Activated naive CD8-positive, alpha-beta T cell (primary cell): ENCODE measurements at regions not wholly inside any gene's neighbourhood (a gene's known extent, or its start where the extent isn't known, plus 50 kb on each side); places are given as distances from the start of the nearest gene placed in this dataset.

Source experiments
- H3K27ac Mint-ChIP-seq: one replicate; pipeline ENCODE4 v1.8.0; 2021; ENCODE audit warnings: mixed read lengths
- H3K27me3 Mint-ChIP-seq: one replicate; pipeline ENCODE4 v1.8.0; 2021; ENCODE audit warnings: mixed read lengths
- H3K36me3 Mint-ChIP-seq: one replicate; pipeline ENCODE4 v1.8.0; 2021; ENCODE audit warnings: mixed read lengths
- H3K4me1 Mint-ChIP-seq: one replicate; pipeline ENCODE4 v1.8.0; 2021; ENCODE audit warnings: low read depth, mixed read lengths
- H3K4me3 Mint-ChIP-seq: one replicate; pipeline ENCODE4 v1.8.0; 2021; ENCODE audit warnings: mild to moderate bottlenecking, mixed read lengths
- H3K9me3 Mint-ChIP-seq: one replicate; pipeline ENCODE4 v1.8.0; 2021; ENCODE audit warnings: low read depth, mixed read lengths

DNA sequence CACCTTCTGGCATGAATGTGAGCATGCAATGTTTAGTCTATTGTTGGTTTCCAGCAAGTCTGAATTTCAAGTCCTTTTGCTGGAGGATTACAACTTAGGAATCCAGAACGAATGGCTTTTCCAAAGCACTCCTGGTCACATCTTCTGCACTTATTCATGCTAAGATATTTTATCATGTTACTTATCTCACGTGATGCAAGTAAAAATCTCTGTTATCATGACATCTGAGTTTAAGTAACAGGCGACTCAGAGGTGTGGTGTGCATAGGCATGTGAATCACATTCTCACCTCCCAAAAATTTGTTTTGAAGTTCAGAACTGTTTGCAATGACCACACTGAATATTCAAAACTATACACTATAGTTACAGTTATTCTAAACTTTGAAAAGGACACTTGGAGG, 204.8 kb upstream of the FGGY start:
- Mint-ChIP-seq H3K9me3 (peaks cover 6% of the 10 kb centered on the region), H3K27ac (no peak overlapping the region), H3K36me3 (peaks cover 5% of the 10 kb centered on the region)

DNA sequence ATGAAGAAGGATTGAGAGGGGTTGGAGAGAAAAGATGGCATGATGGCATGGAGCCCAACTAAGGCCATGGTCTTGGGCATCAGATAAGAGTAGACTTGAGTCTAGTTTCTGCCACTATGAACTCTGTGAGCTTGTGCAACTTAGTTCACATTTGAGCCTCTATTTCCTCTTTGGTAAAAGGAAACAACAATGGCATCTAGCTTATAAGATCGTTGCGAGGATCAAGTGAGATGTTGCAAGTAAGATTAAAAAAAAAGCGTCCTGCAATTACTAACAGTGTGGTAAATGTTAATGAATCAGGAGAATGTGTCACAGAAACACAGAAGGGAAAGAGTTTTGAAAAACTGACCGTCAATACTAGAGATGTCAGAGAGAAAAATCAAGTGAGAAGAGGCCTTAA, 202.9 kb upstream of the FGGY start:
- H3K27ac Mint-ChIP-seq = no peak overlapping the region
- H3K4me1 Mint-ChIP-seq = no peaks in the 10 kb centered on the region

More for the DNA sequence above, 204.8 kb upstream of the FGGY start:
- no peaks in the 10 kb centered on the region for H3K4me1 Mint-ChIP-seq
- no peak overlapping the region for H3K4me3 Mint-ChIP-seq
- no peaks in the 10 kb centered on the region for H3K27me3 Mint-ChIP-seq

GRCh38 chr1:59096501-59096900, 200.4 kb upstream of the FGGY start:
- no peak overlapping the region for H3K27ac Mint-ChIP-seq
- H3K4me3 Mint-ChIP-seq = no peak overlapping the region
- no peaks in the 10 kb centered on the region for H3K9me3 Mint-ChIP-seq
- H3K36me3 Mint-ChIP-seq = no peaks in the 10 kb centered on the region
- H3K27me3 Mint-ChIP-seq = no peaks in the 10 kb centered on the region
- no peaks in the 10 kb centered on the region for H3K4me1 Mint-ChIP-seq

More for the DNA sequence above, 202.9 kb upstream of the FGGY start:
- Mint-ChIP-seq H3K4me3 (no peak overlapping the region), H3K27me3 (no peaks in the 10 kb centered on the region), H3K36me3 (peaks cover 5% of the 10 kb centered on the region), H3K9me3 (peaks cover 6% of the 10 kb centered on the region)

GRCh38 chr1:59098655-59099054, 198.2 kb upstream of the FGGY start:
- no peaks in the 10 kb centered on the region for H3K9me3 Mint-ChIP-seq
- H3K27ac Mint-ChIP-seq = no peak overlapping the region
- no peaks in the 10 kb centered on the region for H3K36me3 Mint-ChIP-seq
- no peak overlapping the region for H3K4me3 Mint-ChIP-seq
- no peaks in the 10 kb centered on the region for H3K4me1 Mint-ChIP-seq
- H3K27me3 Mint-ChIP-seq = no peaks in the 10 kb centered on the region

- Mint-ChIP-seq H3K4me1 (no peaks in the 10 kb centered on the region), H3K4me3 (no peak overlapping the region), H3K27ac (no peak overlapping the region), H3K9me3 (no peaks in the 10 kb centered on the region), H3K36me3 (no peaks in the 10 kb centered on the region), H3K27me3 (no peaks in the 10 kb centered on the region)
Measured at GRCh38 chr1:59100708-59101374, 196.1 kb upstream of the FGGY start.

DNA sequence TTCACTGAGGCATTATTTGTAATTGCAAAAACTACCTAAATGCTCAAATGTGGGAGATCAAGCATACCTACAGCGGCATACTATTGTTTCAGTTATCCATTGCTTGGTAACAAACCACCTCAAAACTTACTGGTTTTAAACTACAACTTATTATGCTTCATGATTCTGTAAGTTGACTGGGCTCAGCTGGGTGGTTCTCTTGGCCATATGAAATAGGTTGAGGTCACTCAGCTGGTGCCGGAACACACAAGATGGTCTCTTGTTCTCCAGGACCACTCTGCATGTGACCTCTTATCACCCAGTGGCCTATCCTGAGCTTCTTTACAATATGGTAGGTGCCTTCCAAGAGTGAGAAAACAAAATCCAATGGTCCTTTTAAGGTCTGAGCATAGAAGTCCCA, 195.4 kb upstream of the FGGY start:
- Mint-ChIP-seq H3K36me3 (no peaks in the 10 kb centered on the region), H3K9me3 (no peaks in the 10 kb centered on the region), H3K27ac (no peak overlapping the region), H3K4me1 (no peaks in the 10 kb centered on the region), H3K27me3 (no peaks in the 10 kb centered on the region), H3K4me3 (no peak overlapping the region)

- no peak overlapping the region for H3K4me3 Mint-ChIP-seq
Measured at GRCh38 chr1:59103457-59103856, 193.4 kb upstream of the FGGY start.

DNA sequence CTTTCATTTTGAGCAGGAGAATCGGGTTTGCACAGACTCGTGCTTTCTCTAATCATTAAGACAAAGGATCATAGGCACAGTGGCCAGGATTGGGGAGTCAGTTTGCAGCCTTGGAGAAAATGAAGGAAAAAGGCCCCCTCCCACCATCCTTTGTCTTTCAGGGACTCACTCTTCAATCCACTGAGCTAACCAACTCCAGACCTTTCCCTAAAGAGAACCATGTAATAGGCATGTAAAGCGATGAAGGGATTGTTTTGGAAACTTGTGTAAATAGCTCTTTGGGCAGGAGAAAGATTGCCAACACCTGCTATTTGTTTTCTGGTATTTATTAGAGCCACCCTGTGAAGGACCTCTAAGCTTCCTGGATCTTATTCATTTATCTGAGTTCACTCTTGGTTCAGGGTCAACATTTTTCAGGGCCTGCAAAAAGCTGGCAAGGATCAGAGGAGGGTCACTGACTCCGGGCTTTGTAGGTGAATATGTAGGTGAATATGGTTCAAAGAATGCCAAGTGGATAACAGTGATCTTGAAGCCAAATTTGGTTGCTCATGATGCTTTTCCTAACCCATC, 192.6 kb upstream of the FGGY start:
- Mint-ChIP-seq H3K4me1 (no peaks in the 10 kb centered on the region), H3K27ac (no peak overlapping the region), H3K36me3 (no peaks in the 10 kb centered on the region), H3K4me3 (no peak overlapping the region), H3K9me3 (no peaks in the 10 kb centered on the region), H3K27me3 (no peaks in the 10 kb centered on the region)

More at GRCh38 chr1:59103457-59103856, 193.4 kb upstream of the FGGY start:
- H3K27ac Mint-ChIP-seq = no peak overlapping the region
- H3K27me3 Mint-ChIP-seq = no peaks in the 10 kb centered on the region
- no peaks in the 10 kb centered on the region for H3K9me3 Mint-ChIP-seq
- no peaks in the 10 kb centered on the region for H3K4me1 Mint-ChIP-seq
- H3K36me3 Mint-ChIP-seq = no peaks in the 10 kb centered on the region

DNA sequence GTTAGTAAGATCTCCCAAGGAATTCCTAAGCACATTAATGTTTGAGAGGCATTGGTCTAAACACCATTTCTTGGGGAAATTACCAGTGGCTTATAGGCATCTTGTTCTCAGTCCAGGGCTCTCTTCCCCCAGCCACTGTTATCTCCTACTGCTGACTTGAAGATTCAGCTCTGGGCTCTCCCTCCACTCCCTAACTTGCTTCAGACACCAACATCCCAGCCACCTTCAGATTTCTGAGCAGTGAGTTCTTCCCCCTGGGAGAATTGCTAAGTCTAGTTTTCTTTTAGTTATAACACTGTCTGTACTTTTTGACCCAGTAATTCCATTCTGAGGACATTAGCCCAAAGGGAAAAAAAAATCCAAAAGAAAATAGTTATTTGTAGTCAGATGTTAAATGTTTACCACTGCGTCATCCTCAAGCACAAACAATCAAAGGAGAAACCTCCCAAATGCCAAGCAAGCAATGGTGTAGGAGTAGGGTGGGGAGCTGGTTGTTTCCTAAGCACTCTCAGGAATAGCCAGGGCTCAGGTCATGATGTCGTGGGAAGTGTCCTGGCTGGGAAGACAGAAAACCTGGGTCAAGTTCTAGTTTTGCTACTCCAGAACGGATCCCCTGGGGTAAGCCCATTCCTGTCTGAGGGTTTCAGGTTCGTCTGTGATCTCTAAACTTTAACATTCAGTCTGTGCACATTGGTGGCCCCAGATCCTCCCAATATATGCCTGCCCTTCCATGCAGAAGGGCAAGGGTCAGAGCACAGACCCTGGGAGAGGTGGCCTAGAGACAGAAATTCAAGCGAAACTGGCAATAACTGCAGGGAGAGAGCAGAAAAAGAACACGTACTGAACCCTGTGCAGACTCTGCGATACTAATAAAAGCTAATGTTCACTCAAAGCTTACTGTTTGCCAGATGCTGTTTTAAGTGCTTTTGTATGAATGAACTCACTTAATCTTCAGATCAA, 191.1 kb upstream of the FGGY start:
- Mint-ChIP-seq H3K27ac (no peak overlapping the region), H3K36me3 (no peaks in the 10 kb centered on the region), H3K9me3 (no peaks in the 10 kb centered on the region)

DNA sequence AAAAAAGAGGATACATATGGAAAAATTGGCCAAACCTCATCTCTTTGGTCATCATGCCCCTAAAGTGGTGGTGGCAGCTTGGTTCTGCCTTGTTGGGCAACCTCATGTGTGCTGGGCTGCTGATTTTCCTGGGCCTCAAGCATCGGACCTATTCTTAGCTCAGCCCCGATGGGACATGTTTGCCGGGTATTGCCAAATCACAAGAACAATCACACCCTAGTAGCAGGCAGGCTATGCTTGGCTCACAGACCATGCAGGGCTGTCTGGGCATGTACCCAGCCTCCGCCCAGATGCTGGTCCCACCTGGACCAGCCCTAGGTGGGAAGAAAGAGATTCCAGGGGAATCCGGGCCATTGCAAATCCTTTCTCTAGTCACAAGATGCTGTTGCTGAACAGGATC, 189.4 kb upstream of the FGGY start:
- no peaks in the 10 kb centered on the region for H3K4me1 Mint-ChIP-seq
- H3K9me3 Mint-ChIP-seq = no peaks in the 10 kb centered on the region
- no peaks in the 10 kb centered on the region for H3K27me3 Mint-ChIP-seq
- no peak overlapping the region for H3K4me3 Mint-ChIP-seq
- H3K27ac Mint-ChIP-seq = no peak overlapping the region
- no peaks in the 10 kb centered on the region for H3K36me3 Mint-ChIP-seq

More for the DNA sequence above, 191.1 kb upstream of the FGGY start:
- H3K27me3 Mint-ChIP-seq = no peaks in the 10 kb centered on the region
- no peak overlapping the region for H3K4me3 Mint-ChIP-seq
- no peaks in the 10 kb centered on the region for H3K4me1 Mint-ChIP-seq

- H3K9me3 Mint-ChIP-seq = no peaks in the 10 kb centered on the region
- no peak overlapping the region for H3K27ac Mint-ChIP-seq
- H3K27me3 Mint-ChIP-seq = no peaks in the 10 kb centered on the region
- no peaks in the 10 kb centered on the region for H3K4me1 Mint-ChIP-seq
- no peak overlapping the region for H3K4me3 Mint-ChIP-seq
- no peaks in the 10 kb centered on the region for H3K36me3 Mint-ChIP-seq
Measured at GRCh38 chr1:59107916-59108315, 189.0 kb upstream of the FGGY start.

DNA sequence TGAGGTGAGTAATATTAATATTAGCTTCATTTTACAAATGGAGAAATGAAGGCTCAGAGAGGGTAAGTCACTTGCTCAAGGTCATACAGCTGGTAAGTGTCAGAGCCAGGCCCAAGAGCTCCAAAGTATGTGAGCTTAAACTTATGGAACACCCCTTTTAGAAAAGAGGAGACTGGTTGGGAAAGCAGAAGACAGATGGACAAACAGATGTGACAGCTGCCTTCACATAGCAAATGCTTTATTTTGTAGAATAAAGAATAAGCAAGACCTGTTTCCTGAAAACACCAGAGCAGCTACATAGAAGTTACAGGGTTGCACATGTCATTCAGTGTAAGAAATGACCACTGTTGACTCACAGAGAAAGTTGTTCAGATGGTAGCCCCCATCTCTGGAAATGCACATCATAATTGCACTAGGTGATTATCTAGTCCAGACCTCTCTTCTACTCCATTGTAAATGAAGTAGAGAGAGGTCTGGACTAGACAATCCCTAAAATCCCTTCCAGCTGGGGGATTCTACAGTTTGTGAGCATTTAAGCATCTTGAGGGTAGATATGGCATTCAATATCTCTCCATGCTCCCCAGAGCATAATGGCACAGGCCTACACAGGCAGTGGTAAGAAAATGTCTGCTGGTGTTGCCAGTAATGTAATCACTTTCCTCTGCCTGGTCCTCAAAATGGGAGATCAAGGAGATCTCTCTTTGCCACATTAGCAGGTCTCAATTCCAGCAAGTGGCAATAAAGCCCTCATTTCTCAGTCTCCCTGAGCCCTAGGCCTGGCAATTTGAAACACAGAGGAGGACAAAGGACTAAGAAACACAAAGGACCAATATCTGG, 188.2 kb upstream of the FGGY start:
- no peaks in the 10 kb centered on the region for H3K4me1 Mint-ChIP-seq
- no peaks in the 10 kb centered on the region for H3K36me3 Mint-ChIP-seq
- H3K4me3 Mint-ChIP-seq = no peak overlapping the region
- no peak overlapping the region for H3K27ac Mint-ChIP-seq
- no peaks in the 10 kb centered on the region for H3K9me3 Mint-ChIP-seq
- H3K27me3 Mint-ChIP-seq = no peaks in the 10 kb centered on the region

DNA sequence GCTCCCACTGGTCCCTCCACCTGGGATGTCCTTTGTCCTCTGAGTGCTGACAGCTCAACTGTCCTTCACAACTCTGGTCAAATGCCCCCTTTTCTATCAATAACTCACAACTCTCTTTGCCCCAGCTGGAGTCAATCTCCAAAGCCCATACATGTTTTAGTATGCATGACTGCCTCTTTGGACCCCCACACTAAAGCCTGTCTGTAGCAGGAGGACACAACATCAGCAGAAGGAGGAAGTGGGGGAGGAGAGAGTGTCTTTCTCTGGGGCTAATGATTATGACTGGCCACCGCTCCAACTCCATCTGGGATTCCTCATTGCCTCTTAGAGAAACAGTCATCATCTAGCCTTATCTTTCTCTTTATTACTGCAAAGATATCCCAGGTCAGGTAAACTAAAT, 186.6 kb upstream of the FGGY start:
- no peak overlapping the region for H3K27ac Mint-ChIP-seq
- H3K4me3 Mint-ChIP-seq = no peak overlapping the region
- H3K36me3 Mint-ChIP-seq = no peaks in the 10 kb centered on the region
- H3K4me1 Mint-ChIP-seq = no peaks in the 10 kb centered on the region
- H3K9me3 Mint-ChIP-seq = no peaks in the 10 kb centered on the region
- no peaks in the 10 kb centered on the region for H3K27me3 Mint-ChIP-seq

DNA sequence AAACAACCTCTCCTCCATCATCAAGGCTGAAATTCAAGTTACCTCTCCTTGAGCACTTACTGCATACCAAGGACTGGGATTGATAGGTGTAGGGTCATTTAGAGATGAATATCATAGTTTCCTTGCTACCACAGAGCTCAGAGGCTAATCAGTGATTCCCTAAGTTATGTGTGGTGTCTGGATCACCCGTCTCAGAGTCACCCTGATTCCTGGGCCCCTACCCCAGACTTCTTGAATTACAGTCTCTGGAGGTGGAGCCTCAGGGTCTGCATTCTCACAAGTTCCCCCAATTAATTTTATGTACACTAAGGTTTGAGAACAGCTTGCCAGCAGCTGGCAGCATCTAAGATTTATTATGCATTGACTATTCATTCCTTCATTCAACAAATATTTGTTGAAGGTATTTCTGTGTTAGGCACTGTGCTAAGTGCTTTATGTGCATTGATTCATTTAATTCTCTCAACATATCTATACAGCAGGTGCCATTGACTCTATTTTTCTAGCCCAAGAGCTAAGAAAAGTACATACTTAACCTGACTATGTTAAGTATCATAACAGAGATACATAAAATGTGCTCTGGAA, 182.9 kb upstream of the FGGY start:
- peaks cover 3% of the 10 kb centered on the region for H3K4me1 Mint-ChIP-seq
- no peaks in the 10 kb centered on the region for H3K36me3 Mint-ChIP-seq
- H3K9me3 Mint-ChIP-seq = no peaks in the 10 kb centered on the region
- no peak overlapping the region for H3K4me3 Mint-ChIP-seq
- H3K27me3 Mint-ChIP-seq = no peaks in the 10 kb centered on the region
- no peak overlapping the region for H3K27ac Mint-ChIP-seq
